Epidermal melanocyte (primary cell): ENCODE measurements at regions not wholly inside any gene's neighbourhood (a gene's known extent, or its start where the extent isn't known, plus 50 kb on each side); places are given as distances from the start of the nearest gene placed in this dataset.
"Not testable (repeated sequence)": the region's sequence is repeated elsewhere in the genome, so short reads cannot be mapped to it uniquely, and the experiment has no call there.

Source experiments
- DNase-seq: peaks from one replicate; pipeline ENCODE4 v3.0.0; 2011; ENCODE audit warnings: low spot score; ENCODE audit not compliant: insufficient read length

DNA sequence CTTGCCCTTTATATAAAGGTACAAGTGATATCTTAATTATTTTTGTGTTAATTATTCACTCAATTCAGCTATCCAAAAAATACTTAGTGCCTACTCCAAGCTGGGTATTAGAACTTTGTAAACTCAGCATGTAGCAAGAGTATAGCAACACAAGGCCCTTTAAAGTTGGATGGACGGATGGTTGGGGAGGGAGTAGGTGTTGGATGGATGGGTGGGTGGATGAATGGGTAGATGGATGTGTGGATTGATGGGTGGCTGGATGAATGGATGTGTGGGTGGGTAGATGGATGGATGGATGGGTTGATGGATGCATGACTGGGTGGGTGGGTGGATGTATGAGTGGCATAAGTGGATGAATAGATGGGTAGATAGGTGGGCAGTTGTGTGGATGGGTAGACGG is 211.5 kb downstream of the BANP start:
- not testable (repeated sequence) for DNase-seq

- DNase-seq: not testable (repeated sequence)
Observed at GRCh38 chr16:88164196-88165039, 213.2 kb downstream of the BANP start.

DNA sequence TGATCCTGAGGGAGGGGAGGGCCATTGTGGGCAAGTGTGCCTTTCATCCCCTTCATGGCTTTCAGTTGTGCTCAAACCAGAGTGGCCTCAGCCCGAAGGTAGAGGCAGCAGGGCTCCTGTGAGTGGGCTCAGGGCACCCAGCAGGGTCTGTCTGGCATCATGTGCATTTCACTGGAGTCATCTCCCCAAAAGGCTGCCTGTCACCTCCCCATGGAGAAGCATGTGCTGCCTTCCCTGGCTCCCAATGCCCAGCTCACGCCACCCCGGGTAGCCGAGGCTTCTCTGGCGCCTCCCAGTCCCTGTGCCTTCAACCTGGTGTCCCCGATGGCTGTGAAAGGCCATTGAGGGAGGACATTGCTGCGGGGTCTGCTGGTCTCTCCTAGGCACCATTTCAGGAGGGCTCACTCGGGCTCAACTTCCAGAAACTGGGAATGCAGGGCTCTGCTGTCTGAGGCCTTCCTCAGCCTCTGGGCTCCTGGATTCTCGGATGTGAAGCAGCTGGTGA is 213.9 kb downstream of the BANP start:
- DNase-seq: not testable (repeated sequence)

- DNase-seq: not testable (repeated sequence)
Observed at GRCh38 chr16:88165683-88166082, 214.4 kb downstream of the BANP start.

DNA sequence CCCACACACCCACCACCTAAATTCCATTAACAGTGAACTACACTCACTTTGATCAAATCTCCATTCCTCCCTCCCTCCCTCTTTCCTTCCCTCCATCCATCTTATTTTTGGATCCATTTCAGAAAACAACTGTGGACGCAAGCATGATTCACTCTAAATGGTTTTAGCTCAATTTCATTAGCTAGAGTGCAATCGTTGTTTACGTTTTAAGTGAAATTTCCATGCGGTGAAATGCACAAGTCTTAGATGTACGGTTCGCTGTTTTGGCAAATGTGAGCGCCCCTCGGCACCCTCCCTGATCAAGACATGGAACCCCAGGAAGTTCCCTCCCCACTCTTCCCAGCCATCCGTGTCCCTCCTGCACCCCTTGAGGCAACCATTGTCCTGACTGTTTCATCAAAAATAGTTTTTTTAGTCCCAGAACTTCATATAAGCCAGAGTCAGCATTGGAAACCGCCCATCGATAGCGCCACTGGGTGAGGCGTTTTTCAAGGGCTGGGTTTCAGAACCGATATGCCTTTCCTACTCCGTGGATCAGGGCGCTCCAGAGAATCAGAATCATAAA is 215.1 kb downstream of the BANP start:
- not testable (repeated sequence) for DNase-seq

DNA sequence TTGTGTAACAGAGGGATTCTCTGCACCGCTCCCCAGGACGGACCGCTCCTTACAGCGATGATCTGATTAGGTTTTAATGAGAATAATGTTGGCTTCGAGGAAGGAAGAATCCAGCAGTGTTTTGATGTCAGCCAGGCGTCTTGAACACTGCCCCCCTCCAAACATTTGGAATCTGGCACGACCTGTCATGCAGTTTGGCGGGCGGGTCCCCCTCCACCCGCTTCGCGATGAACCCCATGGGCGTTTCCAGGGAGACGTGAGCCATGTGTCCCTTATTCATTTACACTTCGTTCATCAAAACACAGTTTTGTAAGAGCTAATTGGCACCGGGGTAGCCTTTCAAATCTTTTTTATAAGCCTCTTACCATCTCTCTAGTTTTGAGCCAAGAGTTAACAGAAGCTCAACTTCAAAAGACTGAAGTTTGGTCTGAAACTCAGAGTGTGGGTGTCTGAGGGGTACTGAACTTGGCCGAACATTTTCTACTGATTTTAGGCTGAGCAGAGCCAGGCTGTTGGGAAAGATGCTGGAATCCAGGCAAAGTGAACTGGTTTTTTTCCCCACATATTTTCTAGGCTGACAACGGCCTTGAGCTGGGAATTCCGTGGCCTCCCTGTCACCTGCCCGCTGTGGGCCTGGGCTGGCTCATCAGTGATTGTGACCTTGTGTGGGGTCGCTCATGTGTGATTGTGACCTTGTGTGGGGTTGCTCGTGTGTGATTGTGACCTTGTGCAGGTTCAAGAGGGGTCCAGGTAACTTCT is 214.8 kb upstream of the ZNF469 start:
- DNase-seq: not testable (repeated sequence)

DNA sequence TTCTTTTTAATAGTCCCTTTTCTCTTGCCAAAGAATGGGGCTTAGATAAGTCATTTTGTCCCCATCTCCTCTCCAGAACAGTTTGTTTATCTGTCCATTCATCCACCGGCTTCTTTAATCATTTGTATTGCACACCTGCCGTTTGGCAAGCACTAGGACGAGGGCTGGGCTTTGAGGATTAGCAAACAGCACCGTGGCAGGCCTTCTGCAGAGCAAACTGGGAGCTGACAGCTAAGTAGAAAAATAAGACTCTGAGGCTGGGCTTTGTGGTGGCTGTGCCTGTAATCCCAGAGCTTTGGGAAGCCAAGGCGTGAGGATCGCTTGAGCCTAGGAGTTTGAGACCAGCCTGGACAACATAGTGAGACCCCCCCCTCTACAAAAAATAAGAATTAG is 214.2 kb upstream of the ZNF469 start:
- not testable (repeated sequence) for DNase-seq

DNA sequence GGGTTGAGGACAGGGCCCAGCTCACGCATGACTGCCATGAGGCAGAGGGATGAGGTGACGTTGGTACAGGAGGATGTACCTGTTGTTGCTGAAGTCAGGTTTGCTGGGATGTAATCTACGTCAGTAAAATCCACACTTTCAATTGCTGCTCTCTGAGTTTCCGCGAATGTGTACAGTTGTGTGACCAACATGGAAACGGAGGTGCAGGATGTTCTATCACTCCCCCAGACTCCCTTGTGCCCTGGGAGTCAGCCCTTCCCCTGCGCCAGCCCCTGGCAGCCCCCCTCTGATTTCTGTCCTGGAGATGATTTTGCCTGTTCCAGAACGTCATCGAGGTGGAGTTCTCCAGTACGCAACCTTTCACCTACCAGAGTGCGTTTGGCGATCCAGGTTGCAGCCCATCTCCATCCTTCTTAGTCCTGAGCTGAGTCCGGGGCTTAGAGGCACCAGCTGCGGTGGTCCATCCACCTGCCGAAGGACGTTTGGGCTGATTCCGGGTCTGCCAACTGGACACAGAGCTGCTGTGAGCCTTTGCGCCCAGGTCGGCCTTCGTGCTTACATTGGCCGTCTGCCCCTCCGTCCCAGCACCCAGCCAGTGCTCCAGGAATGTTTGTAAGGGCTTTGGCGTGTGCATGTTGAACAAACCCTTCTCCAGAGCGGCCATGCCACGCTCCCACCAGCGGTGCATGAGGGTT is 213.5 kb upstream of the ZNF469 start:
- not testable (repeated sequence) for DNase-seq

DNA sequence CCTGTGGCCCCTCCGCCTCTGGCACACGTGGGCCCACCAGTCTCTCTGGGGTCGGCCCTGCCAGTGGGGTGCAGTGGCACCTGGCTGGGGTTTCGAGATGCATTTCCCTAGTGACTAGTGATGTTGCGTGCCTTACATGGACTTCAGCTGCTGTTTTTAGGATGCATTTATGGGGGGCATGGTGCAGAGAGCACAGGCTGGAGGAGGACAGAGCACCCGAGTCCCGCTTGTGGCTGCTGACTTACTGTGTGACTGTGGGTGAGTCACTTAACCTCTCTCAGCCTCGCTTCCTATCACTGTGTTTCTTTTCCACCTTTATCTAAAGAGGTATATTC is 213.0 kb upstream of the ZNF469 start:
- DNase-seq: not testable (repeated sequence)

- DNase-seq: no peak
Observed at GRCh38 chr16:88170528-88170991, 212.2 kb upstream of the ZNF469 start.

GRCh38 chr16:88171126-88171525 is 211.6 kb upstream of the ZNF469 start:
- not testable (repeated sequence) for DNase-seq

DNA sequence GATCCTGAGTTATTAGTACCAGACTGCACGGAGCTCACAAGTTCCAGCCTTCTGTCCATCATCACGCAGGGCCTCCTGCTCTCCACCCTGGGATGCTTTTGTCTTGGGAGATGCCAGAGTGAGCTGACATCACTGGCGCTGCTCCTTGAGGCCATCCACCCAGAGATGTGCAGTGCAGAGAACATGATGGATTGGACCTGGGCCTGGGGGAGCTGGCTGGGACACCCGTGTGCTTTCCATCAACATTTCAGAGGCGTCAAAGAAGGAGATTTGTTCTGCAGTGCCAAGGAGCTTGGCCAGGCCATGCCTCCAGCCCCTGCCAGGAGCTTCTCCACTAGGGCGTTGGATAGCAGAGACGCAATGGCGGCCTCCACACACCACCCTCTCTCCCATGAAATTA is 206.6 kb upstream of the ZNF469 start:
- DNase-seq: not testable (repeated sequence)

DNA sequence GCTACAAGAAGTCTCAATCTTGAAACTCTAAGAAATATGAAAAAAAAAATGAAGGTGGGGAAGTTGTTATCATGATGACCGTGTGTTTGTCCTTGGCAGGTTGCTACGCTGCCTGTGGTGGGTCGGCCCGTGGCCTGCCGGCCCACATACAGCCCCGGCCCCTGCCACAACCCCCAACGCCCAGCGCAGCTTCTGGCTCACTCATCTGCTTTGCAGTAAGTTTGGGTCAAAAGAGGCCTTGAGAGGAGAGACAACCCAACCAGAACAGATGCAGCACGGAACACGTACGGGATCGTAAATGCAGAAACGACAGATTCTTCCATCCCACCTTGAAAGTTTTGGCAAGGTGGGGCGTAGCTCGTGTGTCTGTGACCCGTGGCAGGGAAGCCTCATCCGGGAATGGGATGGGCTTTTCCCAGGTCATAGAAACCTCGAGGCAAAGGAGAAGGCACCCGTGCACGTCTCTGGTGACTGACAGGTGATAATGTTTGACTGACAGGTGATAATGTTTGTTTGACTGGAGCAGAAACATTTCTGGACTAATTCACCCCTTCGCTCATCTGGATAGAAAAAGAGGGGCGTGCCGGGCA is 206.1 kb upstream of the ZNF469 start:
- not testable (repeated sequence) for DNase-seq

- not testable (repeated sequence) for DNase-seq
Observed at GRCh38 chr16:88178251-88178650, 204.5 kb upstream of the ZNF469 start.

DNA sequence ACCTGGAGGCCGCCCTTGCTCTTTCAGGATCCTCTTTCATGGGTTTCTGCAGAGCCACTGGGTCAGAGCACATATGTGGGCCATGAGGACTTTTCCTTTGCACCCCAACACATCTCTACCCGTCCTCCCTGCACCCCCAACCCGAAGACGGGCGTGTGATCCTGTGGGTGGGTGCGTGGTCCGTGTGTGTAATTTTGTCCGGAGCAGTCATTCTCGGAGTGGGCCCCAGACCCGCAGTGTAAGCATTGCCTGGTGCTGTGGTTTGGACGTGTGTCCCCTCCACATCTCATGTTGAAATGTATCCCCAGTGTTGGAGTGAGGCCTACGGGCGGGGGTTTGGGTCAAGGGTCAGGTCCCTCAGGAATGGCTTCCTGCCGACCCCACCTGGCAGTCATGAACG is 203.9 kb upstream of the ZNF469 start:
- DNase-seq: not testable (repeated sequence)

DNA sequence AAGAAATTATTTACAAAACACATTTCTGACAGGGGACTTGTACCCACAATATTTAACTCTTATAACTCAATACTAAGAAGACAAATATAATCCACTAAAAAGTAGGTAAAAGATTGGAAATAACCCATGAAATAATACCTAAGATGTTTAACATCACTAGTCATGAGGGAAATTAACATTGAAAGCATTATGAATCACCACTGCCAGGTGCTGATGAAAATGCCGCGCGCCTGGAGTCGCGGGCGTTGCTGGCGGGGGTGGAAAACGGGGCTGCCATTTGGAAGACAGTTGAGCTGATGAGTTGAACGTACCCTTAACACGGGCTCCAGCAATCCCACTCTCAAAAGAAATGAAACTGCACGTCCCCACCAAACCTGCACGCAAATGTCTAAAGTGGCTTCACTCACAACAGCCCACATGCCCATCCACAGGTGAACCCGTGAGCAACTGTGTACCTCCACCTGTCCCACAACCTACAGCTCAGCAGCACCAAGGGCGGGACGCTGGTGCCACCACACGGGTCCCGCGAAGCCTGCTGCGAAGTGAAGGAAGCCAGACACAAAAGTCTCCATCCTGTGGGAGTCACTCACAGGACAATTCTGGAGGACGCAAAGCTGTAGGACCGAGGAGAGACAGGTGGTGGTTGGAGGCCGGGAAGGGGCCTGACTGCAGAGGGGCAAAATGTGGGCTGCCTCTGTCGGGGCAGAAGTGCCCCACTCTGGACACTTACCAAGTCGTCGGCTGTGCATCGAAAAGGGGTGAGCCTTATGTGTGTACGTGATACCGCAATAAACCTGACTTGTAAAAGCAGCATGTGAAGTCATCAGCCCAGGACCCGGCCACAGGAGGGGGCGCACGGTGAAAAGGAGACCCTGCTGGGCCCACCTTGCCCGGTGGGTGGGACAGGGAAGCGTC is 199.5 kb upstream of the ZNF469 start:
- DNase-seq: not testable (repeated sequence)

GRCh38 chr16:88184053-88184452 is 198.7 kb upstream of the ZNF469 start:
- DNase-seq: not testable (repeated sequence)

GRCh38 chr16:88184566-88185355 is 198.0 kb upstream of the ZNF469 start:
- not testable (repeated sequence) for DNase-seq

DNA sequence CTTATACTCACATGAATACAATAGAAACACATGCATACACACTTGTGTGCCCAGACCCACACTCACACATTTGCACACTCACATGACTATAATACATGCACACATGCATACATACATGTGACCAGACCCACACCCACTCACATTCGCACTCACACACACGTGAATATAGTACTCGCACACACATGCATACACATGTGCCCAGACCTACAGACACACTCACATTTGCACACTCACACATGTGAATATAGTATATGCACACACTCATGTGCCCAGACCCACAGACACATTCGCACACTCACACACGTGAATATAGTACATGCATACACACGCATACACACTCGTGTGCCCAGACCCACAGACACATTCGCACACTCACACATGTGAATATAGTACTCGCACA is 197.4 kb upstream of the ZNF469 start:
- DNase-seq: not testable (repeated sequence)
